ENCODE measurements at regions not wholly inside any gene's neighbourhood (a gene's known extent, or its start where the extent isn't known, plus 50 kb on each side); places are given as distances from the start of the nearest gene placed in this dataset.

DNA sequence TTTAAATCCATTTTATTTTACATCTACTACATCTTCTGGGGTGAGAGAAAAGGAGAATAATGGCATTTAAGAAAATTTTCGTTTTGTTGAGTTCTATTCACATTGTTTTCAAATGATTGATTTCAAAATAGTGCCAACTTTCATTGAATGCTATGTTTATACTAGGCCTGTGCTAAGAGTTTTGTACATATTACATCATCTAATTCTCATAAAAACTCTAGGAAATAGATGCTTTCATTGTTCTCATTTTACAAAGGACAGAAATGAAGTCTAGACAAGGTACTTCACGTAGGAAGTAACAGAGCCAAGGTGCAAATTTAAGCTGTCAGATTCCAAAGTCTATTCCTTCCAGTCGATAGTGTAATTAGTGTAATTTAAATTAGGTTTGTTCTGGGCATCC, 402.8 kb upstream of the UBE2E3 start:
- TF ChIP-seq POLR2AphosphoS5 (IDR thresholded peaks at IDR 0.05; ENCODE audit: low read depth) (no peak), REST (IDR thresholded peaks at IDR 0.05; ENCODE audit: insufficient replicate concordance, low read depth) (no peak)
- TF ChIP-seq, protein P1, sequence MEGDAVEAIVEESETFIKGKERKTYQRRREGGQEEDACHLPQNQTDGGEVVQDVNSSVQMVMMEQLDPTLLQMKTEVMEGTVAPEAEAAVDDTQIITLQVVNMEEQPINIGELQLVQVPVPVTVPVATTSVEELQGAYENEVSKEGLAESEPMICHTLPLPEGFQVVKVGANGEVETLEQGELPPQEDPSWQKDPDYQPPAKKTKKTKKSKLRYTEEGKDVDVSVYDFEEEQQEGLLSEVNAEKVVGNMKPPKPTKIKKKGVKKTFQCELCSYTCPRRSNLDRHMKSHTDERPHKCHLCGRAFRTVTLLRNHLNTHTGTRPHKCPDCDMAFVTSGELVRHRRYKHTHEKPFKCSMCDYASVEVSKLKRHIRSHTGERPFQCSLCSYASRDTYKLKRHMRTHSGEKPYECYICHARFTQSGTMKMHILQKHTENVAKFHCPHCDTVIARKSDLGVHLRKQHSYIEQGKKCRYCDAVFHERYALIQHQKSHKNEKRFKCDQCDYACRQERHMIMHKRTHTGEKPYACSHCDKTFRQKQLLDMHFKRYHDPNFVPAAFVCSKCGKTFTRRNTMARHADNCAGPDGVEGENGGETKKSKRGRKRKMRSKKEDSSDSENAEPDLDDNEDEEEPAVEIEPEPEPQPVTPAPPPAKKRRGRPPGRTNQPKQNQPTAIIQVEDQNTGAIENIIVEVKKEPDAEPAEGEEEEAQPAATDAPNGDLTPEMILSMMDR (IDR thresholded peaks at IDR 0.05; ENCODE audit: insufficient read depth, low read length): no peak
